ENCODE measurements at regions not wholly inside any gene's neighbourhood (a gene's known extent, or its start where the extent isn't known, plus 50 kb on each side); places are given as distances from the start of the nearest gene placed in this dataset.

DNA sequence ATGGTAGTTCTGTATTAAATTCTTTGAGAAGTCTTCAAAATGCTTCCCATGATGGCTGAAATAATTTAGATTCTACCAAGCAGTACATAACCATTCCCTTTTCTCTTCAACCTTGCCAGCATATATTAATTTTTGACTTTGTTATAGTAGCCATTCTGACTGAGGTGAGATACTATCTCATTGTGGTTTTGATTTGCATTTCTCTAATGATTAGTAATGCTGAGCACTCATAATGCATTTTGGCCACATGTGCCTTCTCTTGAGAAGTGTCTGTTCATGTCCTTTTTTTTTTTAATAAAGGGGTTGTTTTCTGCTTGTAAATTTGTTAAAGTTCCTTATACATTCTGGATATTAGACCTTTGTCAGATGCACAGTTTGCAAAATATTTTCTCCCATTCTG is 173.9 kb downstream of the CALCRL start:
- FAIRE-seq: no peak

DNA sequence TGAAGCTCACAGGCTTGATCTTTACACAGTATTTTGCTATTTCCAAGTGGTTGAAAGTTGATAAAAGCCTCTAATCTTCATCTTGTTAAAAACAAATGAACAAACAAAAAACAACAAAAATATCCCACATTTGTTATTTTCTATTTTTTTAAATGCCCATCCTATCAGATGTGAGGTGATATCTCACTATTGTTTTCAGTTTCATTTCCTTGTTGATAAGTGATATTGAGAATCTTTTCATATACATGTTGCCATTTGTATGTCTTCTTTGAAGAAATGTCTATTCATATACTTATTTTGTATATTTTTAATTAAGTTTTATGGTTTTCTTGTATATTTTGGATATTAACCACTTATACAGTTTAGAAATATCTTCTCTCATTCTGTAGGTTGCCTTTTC is 175.8 kb downstream of the CALCRL start:
- FAIRE-seq: peak; percentile 30

DNA sequence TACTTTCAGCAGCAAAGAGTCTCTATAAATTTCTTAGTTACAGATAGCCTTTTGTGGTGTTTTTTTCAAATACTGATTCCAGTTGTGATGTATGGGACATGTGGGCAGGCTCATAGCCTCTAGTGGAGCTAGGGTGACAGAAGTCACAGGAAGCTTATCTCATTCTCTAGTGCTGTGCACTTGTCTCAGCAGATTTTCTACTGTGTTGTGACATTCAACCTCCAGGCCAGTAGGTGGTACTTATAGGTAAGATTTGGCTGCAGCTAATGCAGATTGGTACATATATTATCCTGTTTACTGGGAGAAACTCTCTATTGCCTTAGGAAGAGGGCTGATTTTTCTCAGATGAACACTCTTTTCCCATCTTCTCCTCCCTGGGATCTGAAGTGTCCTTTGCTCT is 176.2 kb downstream of the CALCRL start:
- no peak for FAIRE-seq

DNA sequence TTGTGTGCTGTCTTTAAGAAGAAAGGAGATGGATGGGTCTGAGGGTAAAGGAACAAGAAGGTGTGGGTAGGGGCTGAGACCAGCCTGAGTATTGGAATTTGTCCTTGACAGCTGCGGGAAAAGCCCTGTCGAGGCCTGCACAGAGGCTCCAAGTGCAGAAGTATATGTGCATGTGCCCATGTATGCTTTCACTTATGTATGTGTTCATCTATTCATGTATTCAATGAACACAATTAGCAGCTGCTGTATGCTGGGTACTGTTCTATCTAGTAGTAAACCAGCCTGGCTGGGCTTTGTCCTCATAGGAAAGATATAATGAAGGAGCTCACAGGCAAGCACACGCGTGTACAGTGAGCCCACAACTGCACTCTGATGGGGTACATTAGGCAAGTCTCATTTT is 181.4 kb downstream of the CALCRL start:
- no peak for FAIRE-seq

DNA sequence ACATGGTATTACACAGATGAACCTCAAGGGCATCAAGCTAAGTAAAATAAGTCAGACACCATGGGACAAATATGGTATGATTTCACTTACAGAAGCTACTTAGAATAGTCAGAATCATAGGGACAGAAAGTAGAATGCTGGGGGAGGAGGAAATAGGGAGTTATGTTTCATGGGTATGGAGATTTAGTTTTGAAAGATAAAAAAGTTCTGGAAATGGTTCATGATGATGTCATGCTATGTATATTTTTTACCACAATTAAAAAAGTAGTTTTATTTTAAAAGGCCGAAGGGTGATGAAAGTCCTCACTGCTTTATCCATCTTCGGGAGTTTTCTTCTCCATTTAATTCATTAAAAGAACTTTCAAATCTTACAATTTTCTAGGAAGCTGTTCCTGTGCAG is 181.9 kb downstream of the CALCRL start:
- FAIRE-seq: no peak

DNA sequence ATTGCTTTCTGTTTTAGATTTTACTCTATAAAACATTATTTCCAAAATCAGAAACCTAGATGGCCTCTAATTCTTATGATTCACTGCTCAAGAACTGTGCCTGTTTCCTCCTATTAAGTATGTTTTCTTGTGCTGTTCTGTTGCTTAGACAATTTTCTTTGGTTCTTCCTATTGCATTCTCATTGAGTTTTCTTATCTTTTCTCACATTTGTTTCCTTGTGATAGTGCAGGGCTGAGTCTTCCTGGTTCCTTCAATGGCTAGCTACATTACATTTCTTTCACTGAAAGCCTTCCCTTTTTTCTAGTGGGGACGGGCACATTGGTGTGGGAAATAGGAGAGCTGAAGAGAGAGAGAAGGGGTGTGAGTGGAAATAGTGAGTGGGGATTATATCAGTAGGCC is 183.4 kb downstream of the CALCRL start:
- no peak for FAIRE-seq

DNA sequence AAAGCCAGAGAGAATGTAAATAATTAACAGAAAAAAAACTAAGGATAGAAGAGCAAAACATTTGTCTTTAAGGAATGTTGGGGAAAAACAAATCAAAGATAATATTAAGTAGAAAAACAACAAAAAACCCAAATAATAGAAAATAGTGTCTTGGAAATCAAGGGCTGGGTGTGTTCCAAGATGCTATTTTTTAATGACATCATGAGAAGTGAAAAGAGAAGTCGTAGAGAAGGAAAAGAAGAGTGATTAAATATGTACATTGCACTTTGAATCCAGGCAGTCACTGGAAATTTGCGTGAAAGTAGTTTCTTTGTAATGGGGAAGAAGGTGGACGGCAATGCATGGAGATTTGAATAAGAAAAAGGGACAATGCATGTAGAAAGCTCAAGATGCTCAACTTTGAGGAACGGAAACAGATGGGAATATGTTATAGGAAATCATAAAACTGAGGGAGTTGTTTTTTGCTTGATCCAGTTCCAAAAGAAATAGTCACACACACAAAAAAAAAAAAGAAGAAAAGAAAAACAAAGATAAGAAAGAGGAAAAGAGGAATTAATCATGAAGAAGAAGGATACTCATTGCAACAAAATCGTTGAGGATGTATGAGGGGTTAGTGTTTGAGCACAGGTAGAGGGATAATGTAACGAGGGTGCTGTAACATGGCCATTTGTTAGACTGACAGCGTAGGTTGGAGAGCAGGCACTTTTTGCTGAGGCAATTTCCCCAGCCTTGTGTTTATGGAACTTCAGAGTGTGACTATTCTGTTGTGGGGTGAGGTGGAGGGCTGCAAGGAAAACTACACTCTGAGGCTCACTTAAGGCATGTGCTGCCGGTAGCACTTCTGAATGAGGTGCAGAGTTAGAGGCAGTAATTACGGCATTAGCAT is 184.1 kb downstream of the CALCRL start:
- no peak for FAIRE-seq

DNA sequence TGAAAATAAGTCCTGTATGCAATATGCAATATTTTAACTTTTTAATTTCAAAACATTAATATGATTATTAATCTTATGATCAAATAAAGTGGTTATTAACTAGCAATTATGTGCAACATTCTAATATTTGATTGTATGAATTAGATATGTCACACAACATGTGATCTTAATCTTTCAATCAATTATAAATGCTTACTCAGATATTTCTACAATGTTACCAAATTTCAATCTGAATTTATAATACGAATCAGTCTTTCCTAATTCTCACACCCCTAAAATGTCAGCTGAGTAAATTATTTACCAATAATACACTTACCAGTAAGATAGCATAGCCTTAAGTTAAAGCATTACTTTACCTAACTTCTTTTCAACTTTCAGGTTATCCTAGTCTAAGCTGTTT is 186.3 kb downstream of the CALCRL start:
- no peak for FAIRE-seq

DNA sequence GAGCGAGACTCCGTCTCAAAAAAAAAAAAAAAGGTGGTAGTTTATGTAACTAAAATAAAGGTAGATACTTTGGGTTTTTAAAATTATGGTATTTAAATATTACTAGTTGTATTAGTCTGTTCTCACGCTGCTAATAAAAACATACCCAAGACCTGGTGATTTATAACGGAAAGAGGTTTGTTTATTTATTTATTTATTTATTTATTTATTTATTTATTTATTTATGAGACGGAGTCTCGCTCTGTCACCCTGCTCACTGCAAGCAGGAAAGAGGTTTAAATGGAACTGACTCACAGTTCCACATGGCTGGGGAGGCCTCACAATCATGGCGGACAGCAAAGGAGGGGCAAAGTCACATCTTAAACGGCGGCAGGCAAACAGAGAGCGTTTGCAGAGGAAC is 196.0 kb downstream of the CALCRL start:
- FAIRE-seq: no peak

DNA sequence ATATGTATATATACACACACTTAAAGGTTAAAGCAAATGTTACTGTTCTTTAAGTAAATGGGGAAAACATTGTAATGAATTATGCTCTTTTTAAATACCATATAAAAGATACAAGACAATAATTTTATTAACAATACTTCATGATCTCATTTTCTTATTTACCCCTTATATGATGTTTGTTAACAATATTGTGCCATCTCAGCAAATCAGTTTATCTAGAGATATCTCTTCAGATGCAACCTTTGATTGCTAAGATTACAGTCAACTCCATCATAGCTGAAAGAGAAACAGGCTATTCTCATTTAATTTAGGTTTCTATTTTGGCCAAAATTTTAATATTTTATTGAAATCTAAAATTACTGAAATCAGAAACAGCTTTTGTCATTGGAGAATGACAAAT is 197.9 kb downstream of the CALCRL start:
- FAIRE-seq: peak; percentile 9

DNA sequence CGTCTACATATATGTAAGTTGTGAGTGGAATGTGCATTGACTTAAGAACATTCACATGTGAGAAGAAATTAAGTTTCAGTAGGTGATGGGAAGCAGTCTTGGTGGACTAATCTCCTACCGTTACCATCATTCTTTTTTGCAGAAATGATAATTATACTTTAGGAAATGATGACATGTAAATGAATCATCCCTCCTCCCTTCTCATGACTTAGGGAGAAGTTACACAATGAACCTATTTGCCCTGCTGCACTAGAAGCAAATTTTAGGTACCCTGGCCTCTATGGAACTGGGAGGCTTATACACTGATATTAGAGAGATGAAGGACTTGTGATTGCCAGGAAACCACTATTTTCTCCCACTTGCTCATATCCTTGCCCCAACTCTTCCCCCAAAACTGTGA is 214.2 kb downstream of the CALCRL start:
- FAIRE-seq: no peak

DNA sequence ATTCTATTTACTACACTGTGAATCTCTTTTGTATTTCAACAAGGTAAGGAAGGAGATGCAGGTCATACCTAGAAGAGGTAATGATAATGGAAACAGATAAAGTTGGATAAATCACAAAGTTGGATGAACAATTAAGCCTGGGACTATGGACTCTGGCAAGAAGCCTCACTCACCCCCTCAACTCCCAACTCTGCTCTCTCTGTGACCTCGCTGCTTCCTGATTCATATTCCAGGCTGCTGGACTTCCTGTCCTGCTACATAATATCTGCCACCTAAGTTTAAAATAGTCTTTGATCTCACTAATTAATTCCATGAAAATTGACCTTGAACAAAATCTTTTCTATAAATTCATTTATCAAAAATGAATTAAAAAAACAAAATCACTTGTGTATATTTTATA is 215.3 kb downstream of the CALCRL start:
- no peak for FAIRE-seq

DNA sequence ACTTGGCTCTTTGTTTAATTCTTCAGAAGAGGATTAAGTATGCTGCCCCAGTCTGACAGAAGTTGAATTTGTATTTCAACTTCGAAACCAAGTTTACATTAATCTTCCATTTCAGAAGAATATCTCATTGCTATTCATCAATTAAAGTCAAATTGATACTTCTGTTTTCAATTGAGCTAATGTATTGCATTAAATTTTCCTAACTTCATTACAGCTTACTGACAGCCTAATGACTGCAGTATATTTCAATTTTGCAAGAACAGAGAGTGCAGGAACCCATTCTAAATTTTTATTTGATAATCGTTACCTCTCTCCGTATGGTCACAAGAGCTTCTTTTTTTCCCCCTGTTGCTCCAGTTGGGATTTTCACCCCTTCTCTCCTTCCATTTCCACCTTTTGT is 218.0 kb downstream of the CALCRL start:
- no peak for FAIRE-seq

DNA sequence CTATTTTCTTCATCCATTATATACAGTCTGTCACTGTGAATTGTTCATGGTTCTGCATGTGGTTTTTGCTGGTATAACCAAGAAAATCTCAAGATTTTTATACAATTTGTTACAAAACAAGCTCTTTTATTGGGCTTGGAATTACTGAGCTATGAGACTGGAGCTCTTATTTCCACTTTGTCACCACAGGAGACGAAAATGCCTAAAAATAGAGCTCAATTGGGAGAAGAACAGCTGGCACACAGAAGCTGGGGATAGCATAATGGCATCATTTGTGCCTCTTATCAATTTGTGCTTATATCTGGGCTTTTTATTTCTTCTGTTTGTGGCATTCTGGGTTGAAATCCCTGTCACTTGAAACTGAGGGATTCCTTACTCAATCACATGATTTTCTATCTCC is 219.1 kb downstream of the CALCRL start:
- no peak for FAIRE-seq

DNA sequence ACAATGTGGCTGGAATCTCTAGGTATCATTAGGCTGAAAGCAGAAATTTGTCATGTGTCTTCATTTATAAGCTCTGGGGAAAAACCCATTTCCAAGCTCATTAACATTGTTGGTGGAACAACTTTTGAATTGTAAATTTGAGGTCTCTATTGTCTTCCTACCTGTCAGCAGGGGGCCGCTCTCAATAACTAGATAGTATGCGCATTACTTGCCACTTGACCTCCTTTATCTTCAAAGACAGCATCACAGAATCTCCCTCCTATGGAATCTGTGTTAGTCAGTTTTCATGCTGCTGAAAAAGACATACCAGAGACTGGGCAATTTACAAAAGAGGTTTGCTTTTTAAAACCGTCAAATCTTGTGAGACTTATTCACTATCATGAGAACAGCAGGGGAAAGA is 223.1 kb downstream of the CALCRL start:
- no peak for FAIRE-seq

DNA sequence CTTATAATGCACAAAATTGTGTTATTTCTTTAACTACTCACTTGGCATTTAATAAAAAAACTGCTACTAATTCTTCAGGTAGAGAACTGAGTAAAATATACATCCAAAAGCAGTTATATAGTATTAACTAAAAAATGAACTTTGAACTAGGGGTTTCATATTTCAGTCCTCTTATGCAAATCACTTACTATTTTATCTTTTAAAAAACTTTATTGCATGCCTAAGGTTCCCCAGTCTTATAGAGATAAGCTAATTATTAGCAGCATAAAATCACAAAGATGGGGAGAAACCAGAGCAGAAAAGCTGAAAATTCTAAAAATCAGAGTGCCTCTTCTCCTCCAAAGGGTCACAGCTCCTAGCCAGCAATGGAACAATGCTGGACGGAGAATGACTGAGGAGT is 228.0 kb downstream of the CALCRL start:
- FAIRE-seq: no peak

DNA sequence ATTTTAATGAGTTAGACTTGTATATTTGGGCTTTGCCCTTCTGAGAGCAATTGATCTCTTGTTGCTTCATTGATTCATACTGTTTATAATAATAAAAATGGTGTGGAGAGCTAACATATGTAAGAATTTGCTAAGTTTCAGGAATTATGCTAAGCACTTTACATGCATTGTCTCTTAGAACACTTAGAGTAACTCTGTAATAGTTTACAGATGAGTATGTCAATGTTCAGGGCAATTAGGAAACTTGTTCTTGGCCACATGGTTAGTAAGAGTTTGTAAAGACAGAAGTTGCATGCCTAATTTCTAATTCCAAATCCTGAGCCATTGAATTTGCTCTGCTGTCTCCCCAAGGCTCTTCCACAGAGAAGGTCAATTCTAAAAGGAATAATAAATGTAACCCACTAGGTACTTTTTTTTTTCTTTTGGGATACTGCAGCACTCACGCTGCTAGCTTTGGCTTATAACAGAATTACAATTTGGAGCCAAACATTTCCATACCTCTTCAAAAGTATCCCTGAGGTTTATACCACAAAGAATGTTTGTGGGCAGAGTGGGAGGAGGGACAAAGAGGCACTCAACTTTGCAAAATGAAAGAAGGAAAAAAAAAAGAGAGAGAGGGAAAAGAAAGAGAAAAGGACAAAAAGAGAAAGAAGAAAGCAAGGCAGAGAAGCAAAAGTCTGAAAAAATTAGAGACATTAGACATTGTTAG is 232.4 kb downstream of the CALCRL start:
- FAIRE-seq: no peak

DNA sequence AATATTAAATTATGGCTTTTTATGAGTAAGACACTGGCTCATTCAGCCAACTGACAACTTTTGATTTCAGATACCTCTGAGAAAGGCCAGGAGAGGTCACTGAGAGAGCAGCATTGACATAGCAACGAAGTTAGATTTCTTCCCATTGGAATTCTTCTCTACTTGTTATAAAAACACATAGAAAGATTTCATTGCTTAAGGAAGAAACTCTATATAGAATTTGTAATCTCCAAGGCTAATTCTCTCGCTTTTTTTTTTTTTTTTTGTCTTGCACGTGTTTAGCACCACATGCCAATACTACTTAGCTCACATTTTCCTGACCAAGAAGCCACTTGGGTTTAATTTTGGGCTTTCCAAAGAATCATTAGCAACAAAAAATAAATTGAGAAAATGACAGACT is 233.7 kb downstream of the CALCRL start:
- FAIRE-seq: no peak

DNA sequence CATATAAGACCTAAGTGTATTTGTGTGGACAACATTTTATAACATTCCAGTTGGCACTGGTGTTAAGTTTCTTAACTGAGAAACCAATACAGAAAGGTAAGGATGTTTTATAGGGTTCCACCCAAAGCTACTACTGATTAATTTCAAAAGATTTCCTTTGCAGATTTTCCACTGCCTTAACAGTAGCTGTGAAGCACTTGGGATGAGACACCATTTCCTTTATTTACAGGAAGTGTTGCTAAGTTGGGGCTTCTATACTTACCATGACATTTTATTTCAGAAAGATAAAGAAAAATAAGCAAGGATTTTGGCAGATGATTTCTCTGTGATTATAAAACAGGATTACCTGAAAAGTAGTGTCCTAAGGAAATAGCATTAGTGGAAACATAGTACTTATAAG is 234.3 kb downstream of the CALCRL start:
- FAIRE-seq: no peak

DNA sequence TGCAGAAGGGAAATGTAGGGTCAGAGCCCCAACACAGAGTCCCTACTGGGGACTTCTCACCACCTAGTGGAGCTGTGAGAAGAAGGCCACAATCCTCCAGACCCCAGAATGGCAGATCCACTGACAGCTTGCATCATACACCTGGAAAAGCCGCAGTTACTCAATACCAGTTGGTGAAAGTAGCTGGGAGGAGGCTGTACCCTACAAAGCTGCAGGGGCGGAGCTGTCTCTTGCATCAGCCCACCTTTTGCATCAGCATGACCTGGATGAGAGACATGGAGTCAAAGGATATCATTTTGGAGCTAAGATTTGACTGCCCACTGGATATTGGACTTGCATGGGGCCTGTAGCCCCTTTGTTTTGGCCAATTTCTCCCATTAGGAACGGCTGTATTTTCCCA is 237.3 kb downstream of the CALCRL start:
- no peak for FAIRE-seq

DNA sequence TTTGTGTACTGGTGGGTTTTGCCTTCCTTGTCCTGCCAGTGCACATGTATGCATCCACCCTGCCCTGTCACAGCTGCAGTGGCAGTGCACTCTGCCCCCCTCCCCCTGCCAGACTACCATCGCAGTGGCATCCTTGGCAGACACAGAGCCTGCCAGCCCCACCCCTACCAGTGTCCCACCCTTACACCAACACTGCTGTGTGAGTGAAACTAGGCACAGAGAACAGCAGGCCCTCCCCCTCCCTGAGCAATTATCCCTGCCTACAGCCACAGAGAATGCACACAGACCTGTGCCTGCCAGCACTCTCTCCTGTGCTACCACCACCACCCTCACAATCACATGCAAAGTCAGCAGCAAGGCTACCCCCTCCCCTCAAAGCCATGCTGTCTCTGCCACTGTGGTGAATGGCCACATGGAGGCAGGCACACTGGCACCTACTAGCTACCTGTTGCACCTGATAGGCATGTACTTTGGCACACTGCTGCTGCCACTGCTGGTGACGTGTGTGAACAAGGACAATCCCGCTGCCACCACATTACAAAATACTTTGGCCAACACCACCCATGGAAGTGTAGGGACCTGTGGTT is 239.8 kb downstream of the CALCRL start:
- FAIRE-seq: no peak

DNA sequence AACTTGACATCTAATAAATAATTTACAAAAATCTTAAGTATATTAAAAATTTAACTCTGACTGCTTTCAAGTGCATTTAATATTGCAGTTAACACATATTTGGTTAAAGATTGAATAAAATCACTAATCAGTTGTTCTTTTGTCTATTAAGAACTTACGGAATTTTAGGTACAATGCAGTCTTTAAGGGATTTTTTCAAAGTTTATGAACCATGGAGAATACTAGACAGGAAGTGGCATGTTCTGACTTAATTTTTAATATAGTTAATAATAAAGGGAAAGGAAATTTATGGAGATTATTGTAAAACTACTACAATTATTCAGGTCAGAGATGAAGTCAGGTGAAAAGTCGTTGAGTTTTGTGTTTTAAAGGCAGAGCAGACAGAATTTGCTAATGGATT is 240.9 kb downstream of the CALCRL start:
- peak; percentile 9 for FAIRE-seq

DNA sequence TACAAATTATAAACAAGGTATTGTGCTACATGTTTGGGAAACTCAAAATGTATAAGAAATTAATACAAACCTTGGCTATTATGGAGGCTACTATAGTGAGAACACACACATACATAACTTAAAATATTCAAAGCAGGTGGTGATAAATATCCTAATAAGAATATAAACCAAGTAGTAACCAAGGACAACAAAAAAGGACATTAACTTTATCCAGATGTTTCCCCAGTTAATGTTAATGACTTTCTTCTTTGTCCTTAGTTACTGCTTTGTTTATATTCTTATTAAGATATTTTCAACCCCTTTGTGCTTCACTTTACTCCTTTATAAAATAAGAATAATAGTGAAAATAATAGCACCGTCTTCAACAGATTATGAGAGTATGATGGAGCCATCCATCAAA is 241.6 kb downstream of the CALCRL start:
- no peak for FAIRE-seq

DNA sequence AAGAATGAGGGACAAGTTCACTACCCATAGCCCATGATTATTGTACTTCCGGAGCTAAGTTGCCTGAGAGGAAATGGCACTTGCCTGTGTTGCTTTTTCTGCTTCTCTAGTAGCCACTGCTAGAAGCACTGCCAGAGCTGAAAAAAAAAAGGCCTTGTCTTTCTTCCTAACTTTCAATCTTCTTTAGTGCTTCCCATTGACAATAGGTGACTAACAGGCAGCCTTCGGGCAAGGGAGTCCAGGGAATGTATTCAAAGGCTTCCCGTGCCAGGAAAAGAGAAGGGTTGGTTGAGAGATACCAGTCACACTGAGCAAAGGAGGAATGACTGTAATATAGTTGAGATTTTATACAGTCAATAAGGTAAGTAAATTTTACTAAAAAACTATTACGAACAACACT is 242.0 kb downstream of the CALCRL start:
- no peak for FAIRE-seq
